Activated T-cell treated with anti-CD3 and anti-CD28 coated beads, Interleukin-2, amount 50 U/mL, for 1 hour (primary cell): ENCODE measurements at regions not wholly inside any gene's neighbourhood (a gene's known extent, or its start where the extent isn't known, plus 50 kb on each side); places are given as distances from the start of the nearest gene placed in this dataset.
"Not testable (repeated sequence)": the region's sequence is repeated elsewhere in the genome, so short reads cannot be mapped to it uniquely, and the experiment has no call there.

Source experiments
- DNase-seq: peaks from one replicate; pipeline ENCODE4 v3.0.0-alpha.2; 2020

- no peak for DNase-seq
Measured at GRCh38 chr16:26510924-26511323, 555.8 kb upstream of the C16orf82 start.

- DNase-seq = no peak
Measured at GRCh38 chr16:26511463-26511862, 555.3 kb upstream of the C16orf82 start.

- no peak for DNase-seq
Measured at GRCh38 chr16:26521626-26522025, 545.1 kb upstream of the C16orf82 start.

- no peak for DNase-seq
Measured at GRCh38 chr16:26524281-26524680, 542.4 kb upstream of the C16orf82 start.

GRCh38 chr16:26524846-26525245, 541.9 kb upstream of the C16orf82 start:
- DNase-seq = no peak

- DNase-seq = no peak
Measured at GRCh38 chr16:26525856-26526255, 540.9 kb upstream of the C16orf82 start.

- no peak for DNase-seq
Measured at GRCh38 chr16:26526633-26527032, 540.1 kb upstream of the C16orf82 start.

- DNase-seq = no peak
Measured at GRCh38 chr16:26530584-26531289, 536.0 kb upstream of the C16orf82 start.

GRCh38 chr16:26531290-26531730, 535.4 kb upstream of the C16orf82 start:
- DNase-seq = no peak

- DNase-seq = no peak
Measured at GRCh38 chr16:26532456-26532855, 534.3 kb upstream of the C16orf82 start.

GRCh38 chr16:26542198-26542597, 524.5 kb upstream of the C16orf82 start:
- no peak for DNase-seq

GRCh38 chr16:26546573-26546972, 520.2 kb upstream of the C16orf82 start:
- no peak for DNase-seq

GRCh38 chr16:26547681-26548080, 519.0 kb upstream of the C16orf82 start:
- DNase-seq = no peak

- DNase-seq = no peak
Measured at GRCh38 chr16:26550111-26550610, 516.6 kb upstream of the C16orf82 start.

- no peak for DNase-seq
Measured at GRCh38 chr16:26554030-26554429, 512.7 kb upstream of the C16orf82 start.

- no peak for DNase-seq
Measured at GRCh38 chr16:26561303-26561702, 505.4 kb upstream of the C16orf82 start.

- DNase-seq = no peak
Measured at GRCh38 chr16:26563018-26563417, 503.7 kb upstream of the C16orf82 start.

GRCh38 chr16:26567356-26567755, 499.4 kb upstream of the C16orf82 start:
- DNase-seq = no peak

GRCh38 chr16:26569793-26570192, 496.9 kb upstream of the C16orf82 start:
- DNase-seq = no peak

GRCh38 chr16:26578748-26579147, 488.0 kb upstream of the C16orf82 start:
- DNase-seq = no peak

- no peak for DNase-seq
Measured at GRCh38 chr16:26583803-26584202, 482.9 kb upstream of the C16orf82 start.

- no peak for DNase-seq
Measured at GRCh38 chr16:26593700-26594099, 473.0 kb upstream of the C16orf82 start.

GRCh38 chr16:26594666-26595065, 472.1 kb upstream of the C16orf82 start:
- DNase-seq = no peak

GRCh38 chr16:26595199-26595598, 471.5 kb upstream of the C16orf82 start:
- DNase-seq = no peak

- DNase-seq = not testable (repeated sequence)
Measured at GRCh38 chr16:26596033-26596432, 470.7 kb upstream of the C16orf82 start.
